IPS DF 6.9 (cell line): ENCODE measurements at regions not wholly inside any gene's neighbourhood (a gene's known extent, or its start where the extent isn't known, plus 50 kb on each side); places are given as distances from the start of the nearest gene placed in this dataset.
"Not testable (repeated sequence)": the region's sequence is repeated elsewhere in the genome, so short reads cannot be mapped to it uniquely, and the experiment has no call there.

Experiments
- DNase-seq: peaks from one replicate; pipeline ENCODE4 v3.0.0-alpha.2; 2013; ENCODE audit warnings: low read depth, low spot score
- H3K27ac ChIP-seq: one replicate; pipeline ENCODE4 v1.5.1; 2013; ENCODE audit warnings: low read length, control low read depth
- H3K27me3 ChIP-seq: 2 replicates; pipeline ENCODE4 v1.6.1; 2013; ENCODE audit warnings: mild to moderate bottlenecking, low read length; ENCODE audit not compliant: control insufficient read depth, insufficient read depth
- H3K36me3 ChIP-seq: 2 replicates; pipeline ENCODE4 v1.6.1; 2013; ENCODE audit warnings: low read length; ENCODE audit not compliant: control insufficient read depth, insufficient read depth
- H3K4me1 ChIP-seq: 2 replicates; pipeline ENCODE4 v1.6.1; 2013; ENCODE audit warnings: low read length; ENCODE audit not compliant: control insufficient read depth, insufficient read depth
- H3K4me3 ChIP-seq: 2 replicates; pipeline ENCODE4 v1.5.1; 2013; ENCODE audit warnings: mild to moderate bottlenecking, low read length
- H3K9me3 ChIP-seq: 2 replicates; pipeline ENCODE4 v1.6.1; 2013; ENCODE audit warnings: low read length, inconsistent platforms; ENCODE audit not compliant: control insufficient read depth, insufficient read depth
- WGBS: extraction: QIAGEN DNeasy Blood & Tissue Kit; methylation state at CpG from one replicate; pipeline ENCODE4 v1.1.7; 2013; ENCODE audit warnings: mixed read lengths, missing lambda C conversion rate; ENCODE audit not compliant: insufficient read length, insufficient coverage; 5-methylcytosine and 5-hydroxymethylcytosine counted together

DNA sequence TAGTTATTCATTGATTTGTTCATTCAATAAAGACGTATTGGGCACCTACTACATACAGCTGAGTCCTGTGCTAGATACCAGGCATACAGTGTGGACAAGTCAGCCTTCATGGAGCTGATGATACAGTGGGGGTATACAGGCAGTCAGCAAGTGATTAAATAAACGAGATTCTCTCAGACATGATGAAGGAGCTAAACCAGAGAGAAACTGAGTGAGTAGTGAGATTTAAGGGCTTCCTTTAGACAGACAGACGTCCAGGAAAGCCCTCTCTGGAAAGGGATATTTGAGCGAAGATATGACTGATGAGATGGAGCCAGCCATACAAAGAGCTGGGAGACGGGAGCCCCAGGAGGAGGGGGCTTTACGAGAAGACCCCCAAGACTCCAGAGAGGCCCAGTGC, 122.6 kb upstream of the MYCN start:
- Histone ChIP-seq H3K36me3 (no peaks in the 10 kb centered on the region), H3K27ac (no peak overlapping the region), H3K27me3 (no peaks in the 10 kb centered on the region), H3K4me3 (no peak overlapping the region), H3K9me3 (no peaks in the 10 kb centered on the region), H3K4me1 (no peaks in the 10 kb centered on the region)
- no peak for DNase-seq
- no CpG with 5 or more reads among the region's 6 CpGs for WGBS

DNA sequence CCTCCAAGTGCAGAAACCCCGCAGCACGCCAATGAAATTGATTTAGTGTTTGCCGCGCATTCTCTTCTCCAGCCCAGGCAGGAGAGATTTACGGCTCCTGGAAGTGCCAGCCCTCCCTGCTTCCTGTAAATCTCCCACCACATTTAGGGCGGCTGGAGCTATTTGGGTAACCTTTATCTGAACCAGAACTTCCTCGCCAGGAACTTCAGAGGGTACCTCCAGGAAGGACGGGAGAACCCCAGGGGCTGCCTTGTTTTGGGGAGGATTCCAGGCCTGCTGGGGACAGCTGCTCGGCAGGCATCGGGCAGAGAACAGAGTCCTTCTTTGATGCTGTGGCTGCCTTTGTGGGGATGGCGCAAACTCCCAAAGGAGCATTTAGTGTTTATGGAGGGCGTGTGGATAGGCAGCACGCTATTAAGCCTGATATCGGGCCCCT, 122.0 kb upstream of the MYCN start:
- DNase-seq = no peak
- no peak overlapping the region for H3K4me3 ChIP-seq
- no peaks in the 10 kb centered on the region for H3K9me3 ChIP-seq
- H3K4me1 ChIP-seq = no peaks in the 10 kb centered on the region
- no peak overlapping the region for H3K27ac ChIP-seq
- no peaks in the 10 kb centered on the region for H3K27me3 ChIP-seq
- no CpG with 5 or more reads among the region's 14 CpGs for WGBS
- H3K36me3 ChIP-seq = no peaks in the 10 kb centered on the region

DNA sequence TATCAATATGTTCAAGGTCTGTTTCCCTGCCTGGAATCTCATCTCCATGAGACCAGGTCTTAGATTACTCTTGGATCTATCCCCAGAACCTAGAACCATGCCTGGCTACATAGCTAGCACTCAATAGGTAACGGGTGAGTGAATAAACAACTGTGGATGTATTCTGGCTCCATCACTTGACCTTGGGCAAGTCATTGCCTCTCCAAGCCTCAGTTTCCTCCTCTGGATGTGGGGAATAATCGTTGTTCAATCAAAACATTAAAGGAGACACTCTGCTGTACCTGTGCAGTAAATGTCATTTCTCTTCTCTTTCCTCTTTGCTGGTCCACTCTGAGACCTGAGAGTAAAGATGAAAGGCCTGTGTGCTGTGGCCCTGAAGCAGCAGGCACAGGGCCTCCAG, 121.5 kb upstream of the MYCN start:
- no peak for DNase-seq
- H3K4me3 ChIP-seq = no peak overlapping the region
- no CpG with 5 or more reads among the region's 2 CpGs for WGBS
- no peaks in the 10 kb centered on the region for H3K27me3 ChIP-seq
- no peak overlapping the region for H3K27ac ChIP-seq
- no peaks in the 10 kb centered on the region for H3K9me3 ChIP-seq
- H3K4me1 ChIP-seq = no peaks in the 10 kb centered on the region
- H3K36me3 ChIP-seq = no peaks in the 10 kb centered on the region

DNA sequence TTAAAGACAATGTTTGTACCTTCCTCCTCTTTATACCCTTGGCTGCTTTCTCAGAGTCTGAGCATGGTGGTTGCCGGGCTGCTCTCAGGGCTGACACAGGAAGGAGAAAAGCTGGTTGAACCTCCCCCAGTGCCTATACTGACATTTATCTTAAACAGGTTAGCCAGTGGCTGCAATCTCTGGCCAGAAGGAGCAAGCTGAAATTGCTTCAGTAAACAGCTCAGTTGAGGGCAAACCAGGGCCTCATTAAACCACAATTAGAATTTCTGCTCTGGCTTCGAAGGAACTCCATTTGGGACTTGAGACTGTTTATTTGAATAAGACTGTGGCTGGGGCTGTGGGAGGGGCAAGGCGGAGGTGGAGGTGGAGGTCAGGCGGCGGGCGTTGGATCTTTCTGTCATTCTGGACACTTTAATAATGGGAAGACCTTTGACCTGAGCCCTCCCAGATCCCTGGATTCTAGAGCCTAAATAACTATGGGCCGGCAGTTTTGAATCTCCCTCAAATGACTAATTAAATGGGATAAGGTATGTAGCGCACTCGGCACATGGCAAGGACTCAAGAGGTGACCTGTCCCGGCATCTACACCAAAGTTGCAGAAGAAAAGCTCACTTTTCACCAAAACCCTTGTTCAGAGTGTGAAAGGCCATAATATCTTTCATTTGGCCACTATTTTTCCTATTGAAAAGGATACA, 120.6 kb upstream of the MYCN start:
- Histone ChIP-seq H3K27ac (no peak overlapping the region), H3K4me1 (no peaks in the 10 kb centered on the region), H3K4me3 (no peak overlapping the region), H3K9me3 (no peaks in the 10 kb centered on the region), H3K27me3 (no peaks in the 10 kb centered on the region), H3K36me3 (no peaks in the 10 kb centered on the region)
- DNase-seq = no peak
- WGBS = no CpG with 5 or more reads among the region's 10 CpGs

DNA sequence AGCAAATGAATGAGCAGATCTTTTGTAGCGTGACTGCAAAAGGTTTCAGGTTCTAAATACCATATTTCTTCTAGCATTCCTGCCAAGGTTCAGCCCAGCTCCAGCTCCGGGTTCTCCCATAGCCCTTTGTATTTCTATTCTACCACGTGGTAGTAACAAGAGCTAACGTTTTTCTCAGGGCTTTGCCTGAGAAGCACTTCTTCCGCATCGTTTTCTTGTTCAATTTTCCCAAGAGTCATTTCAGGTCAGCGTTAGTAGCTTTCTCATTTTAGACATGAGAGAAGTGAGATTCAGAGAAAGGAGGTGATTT, 120.1 kb upstream of the MYCN start:
- no peak overlapping the region for H3K4me3 ChIP-seq
- no peaks in the 10 kb centered on the region for H3K27me3 ChIP-seq
- H3K4me1 ChIP-seq = no peaks in the 10 kb centered on the region
- H3K27ac ChIP-seq = no peak overlapping the region
- DNase-seq = no peak
- no CpG with 5 or more reads among the region's 7 CpGs for WGBS
- H3K36me3 ChIP-seq = no peaks in the 10 kb centered on the region
- no peaks in the 10 kb centered on the region for H3K9me3 ChIP-seq

DNA sequence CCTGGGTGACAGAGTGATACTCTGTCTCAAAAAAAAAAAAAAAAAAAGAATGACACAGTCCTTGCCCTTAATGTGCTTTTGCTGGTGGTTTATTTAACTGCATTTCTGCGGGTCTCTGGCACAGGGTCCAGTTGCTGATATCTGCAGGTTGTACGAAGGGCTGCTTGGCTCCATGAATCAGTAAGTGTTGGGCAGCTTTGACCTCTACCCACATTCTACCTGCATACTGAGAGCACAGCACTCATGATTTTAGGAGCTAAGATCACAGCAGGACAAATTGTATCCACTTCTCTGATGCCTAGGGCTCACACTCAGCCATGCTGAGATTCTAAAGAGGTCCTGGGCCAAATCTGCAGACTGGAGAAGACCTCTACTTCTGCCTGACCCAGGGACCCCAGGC, 119.4 kb upstream of the MYCN start:
- Histone ChIP-seq H3K27me3 (no peaks in the 10 kb centered on the region), H3K4me3 (no peak overlapping the region), H3K9me3 (no peaks in the 10 kb centered on the region), H3K27ac (no peak overlapping the region), H3K36me3 (no peaks in the 10 kb centered on the region), H3K4me1 (no peaks in the 10 kb centered on the region)
- DNase-seq = no peak
- WGBS = no CpG with 5 or more reads among the region's 2 CpGs

DNA sequence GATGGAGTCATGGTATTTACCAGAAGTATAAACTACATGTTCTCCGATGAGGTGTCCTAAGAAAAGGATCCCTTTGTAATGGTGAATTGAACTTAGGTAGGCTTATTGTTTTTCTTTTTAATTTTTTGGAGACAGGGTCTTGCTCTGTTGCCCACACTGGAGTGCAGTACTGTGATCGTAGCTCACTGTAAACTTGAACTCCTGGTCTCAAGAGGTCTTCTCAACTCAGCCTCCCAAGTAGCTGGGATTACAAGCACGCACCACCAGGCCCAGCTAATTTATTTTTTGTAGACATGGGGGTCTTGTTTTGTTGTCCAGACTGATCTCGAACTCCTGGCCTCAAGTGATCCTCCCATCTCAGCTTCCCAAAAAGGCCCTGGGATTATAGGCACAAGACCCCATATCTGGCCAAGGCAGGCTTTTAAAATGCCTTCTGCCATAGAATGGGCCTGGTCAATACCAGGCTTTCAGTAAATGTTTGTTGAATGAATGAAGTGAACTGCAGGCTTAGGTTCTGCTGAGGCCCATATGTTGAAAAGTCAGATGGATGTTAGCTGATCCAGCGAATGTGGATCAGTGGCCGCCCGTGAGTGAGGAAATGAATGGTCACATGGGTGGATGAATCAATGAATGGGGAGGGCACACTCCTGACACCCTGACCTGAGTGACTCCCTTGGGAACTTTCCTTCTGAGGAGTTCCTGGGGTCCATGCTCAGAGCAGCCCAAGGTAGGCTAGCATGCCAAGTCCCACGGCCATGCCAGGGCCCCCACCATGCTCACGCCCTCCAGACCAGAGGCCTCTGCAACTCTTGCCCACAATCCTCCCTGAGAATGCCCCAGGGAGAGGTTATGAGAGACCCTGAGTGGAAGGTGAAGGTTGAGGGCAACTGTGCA, 118.0 kb upstream of the MYCN start:
- Histone ChIP-seq H3K36me3 (no peaks in the 10 kb centered on the region), H3K4me3 (no peak overlapping the region), H3K9me3 (no peaks in the 10 kb centered on the region), H3K27ac (no peak overlapping the region), H3K4me1 (no peaks in the 10 kb centered on the region; the same call in 1 of the 2 replicates), H3K27me3 (no peaks in the 10 kb centered on the region)
- no CpG with 5 or more reads among the region's 9 CpGs for WGBS
- DNase-seq = no peak

DNA sequence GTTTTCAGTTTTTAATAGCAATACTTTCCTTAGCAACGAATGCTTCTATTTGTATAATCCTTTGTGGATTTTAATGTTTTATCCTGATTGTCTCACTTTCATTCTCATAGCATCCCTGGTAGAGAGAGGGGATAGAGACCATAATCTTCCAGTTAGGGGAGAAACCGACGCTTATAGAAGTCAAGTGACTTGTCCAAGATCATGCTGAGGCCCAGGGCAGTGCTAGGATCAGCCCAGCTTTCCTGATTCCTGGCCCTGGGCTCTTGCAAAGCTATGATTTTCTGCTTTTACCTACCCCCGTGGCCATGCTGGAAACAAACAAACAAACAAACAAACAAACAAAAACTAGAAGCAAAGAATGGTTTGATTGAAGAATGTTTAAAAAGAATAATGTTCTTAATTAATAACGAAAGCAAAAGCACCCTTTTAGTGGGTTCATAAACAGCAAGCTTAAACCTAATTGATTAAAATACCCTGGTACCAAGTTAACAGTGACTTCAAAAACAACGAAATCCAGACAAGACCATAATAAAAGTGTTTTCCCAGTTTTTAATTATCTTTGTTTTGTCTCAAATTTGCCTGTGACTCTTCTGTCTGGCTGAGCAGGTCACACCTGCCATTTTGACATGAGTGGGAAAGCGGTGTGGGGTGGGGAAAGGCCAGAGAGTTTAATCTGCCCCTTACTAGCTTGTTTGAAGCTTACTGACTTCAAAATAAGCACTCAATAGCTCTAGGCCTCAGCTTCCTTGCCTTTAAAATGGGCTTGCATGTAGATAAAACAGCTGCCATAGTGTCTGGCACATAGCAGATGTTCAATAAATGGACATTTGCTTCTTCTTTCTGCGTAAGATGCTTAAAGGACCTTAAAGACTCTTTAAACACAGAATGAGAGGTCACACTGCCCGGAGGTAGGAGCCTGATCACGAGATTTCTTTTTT, 116.6 kb upstream of the MYCN start:
- Histone ChIP-seq H3K27ac (no peak overlapping the region), H3K36me3 (no peaks in the 10 kb centered on the region), H3K27me3 (no peaks in the 10 kb centered on the region), H3K4me3 (no peak overlapping the region), H3K4me1 (no peaks in the 10 kb centered on the region; the same call in 1 of the 2 replicates), H3K9me3 (no peaks in the 10 kb centered on the region)
- DNase-seq = no peak
- no CpG with 5 or more reads among the region's 10 CpGs for WGBS

DNA sequence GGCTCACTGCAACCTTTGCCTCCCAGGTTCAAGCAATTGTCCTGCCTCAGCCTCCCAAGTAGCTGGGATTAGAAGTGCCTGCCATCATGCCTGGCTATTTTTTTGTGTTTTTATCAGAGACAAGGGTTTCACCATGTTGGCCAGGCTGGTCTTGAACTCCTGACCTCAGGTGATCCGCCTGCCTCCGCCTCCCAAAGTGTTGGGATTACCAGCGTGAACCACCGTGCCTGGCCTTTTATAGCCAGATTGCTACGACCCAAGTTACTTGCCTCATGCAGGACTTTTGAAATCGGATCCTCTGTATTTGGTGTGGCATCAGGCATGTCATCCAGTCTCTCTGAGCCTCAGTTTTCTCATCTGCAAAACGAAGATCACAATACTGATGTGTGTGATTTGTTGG, 115.9 kb upstream of the MYCN start:
- H3K4me1 ChIP-seq, H3K9me3 ChIP-seq, H3K27ac ChIP-seq, H3K4me3 ChIP-seq, H3K27me3 ChIP-seq, DNase-seq, H3K36me3 ChIP-seq: not testable (repeated sequence)
- no CpG with 5 or more reads among the region's 7 CpGs for WGBS

DNA sequence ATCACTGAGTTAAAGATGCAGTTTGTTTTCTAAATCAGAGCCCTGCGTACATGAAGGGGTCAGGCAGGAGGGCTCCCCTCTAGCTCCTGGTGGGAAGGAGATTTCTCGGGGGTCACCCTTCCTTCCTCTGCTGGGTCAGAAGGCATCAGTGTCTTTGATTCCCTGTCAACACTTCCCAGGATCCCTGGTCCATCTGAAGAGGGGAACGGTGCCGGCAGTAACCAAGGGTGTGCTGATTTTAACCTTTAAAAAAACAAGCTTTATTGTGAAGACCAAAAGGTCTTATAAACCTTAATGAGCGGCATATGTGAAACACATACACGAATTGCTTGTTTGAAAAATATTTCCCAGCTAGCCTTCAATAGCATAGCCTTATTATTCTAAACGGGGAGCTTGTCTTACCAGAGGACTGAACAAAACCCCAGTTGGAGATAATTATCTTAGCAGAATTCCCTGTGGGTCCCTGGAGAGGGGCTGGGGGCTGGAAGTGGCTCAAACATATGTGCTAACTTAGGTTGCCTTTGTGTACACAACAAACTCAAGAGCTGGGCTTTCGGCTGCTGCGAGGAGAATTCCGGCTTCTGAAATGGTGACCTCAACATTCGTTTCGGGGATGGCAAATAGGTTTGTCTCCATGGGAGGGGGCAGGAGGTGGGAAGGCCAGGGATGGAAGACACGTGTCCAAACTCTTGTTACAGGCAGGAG, 114.9 kb upstream of the MYCN start:
- no peak overlapping the region for H3K4me3 ChIP-seq
- H3K27me3 ChIP-seq = no peaks in the 10 kb centered on the region
- WGBS = no CpG with 5 or more reads among the region's 13 CpGs
- H3K27ac ChIP-seq = no peak overlapping the region
- DNase-seq = no peak
- H3K9me3 ChIP-seq = no peaks in the 10 kb centered on the region
- H3K36me3 ChIP-seq = no peaks in the 10 kb centered on the region
- H3K4me1 ChIP-seq = no peaks in the 10 kb centered on the region; the same call in 1 of the 2 replicates
